HEK293 (cell line): ENCODE measurements at regions not wholly inside any gene's neighbourhood (a gene's known extent, or its start where the extent isn't known, plus 50 kb on each side); places are given as distances from the start of the nearest gene placed in this dataset.
A peak's percentile ranks its signal among the peaks of the same experiment; 100 is the strongest.

Experiments used
- HOXA7 ChIP-seq: sonication (generic); formaldehyde crosslinking; IDR thresholded peaks from 2 replicates; pipeline ENCODE4 v1.8.1; 2022; ENCODE audit warnings: missing genetic modification reagents, borderline replicate concordance
- IKZF3 ChIP-seq: fragments of 450-650 bp; IDR thresholded peaks from 2 replicates; pipeline ENCODE4 v1.5.0; 2018; ENCODE audit warnings: missing biosample characterization, mild to moderate bottlenecking, missing genetic modification characterization, moderate library complexity
- KLF7 ChIP-seq: fragments of 450-650 bp; formaldehyde crosslinking; IDR thresholded peaks from 2 replicates; pipeline ENCODE4 v1.5.1; 2016; ENCODE audit warnings: missing biosample characterization, missing genetic modification characterization, borderline replicate concordance
- KLF9 ChIP-seq: fragments of 450-650 bp; formaldehyde crosslinking; IDR thresholded peaks from 2 replicates; pipeline ENCODE4 v1.5.1; 2016; ENCODE audit warnings: missing biosample characterization, missing genetic modification characterization, low read depth
- MEIS1 ChIP-seq: sonication (generic); formaldehyde crosslinking; IDR thresholded peaks from 2 replicates; pipeline ENCODE4 v1.8.1; 2022; ENCODE audit warnings: missing genetic modification reagents, mild to moderate bottlenecking, borderline replicate concordance
- REPIN1 ChIP-seq: fragments of 450-650 bp; formaldehyde crosslinking; IDR thresholded peaks from 2 replicates; pipeline ENCODE4 v1.5.1; 2017; ENCODE audit warnings: missing biosample characterization, missing genetic modification characterization, low read depth
- SCRT2 ChIP-seq: fragments of 450-650 bp; formaldehyde crosslinking; IDR thresholded peaks from 2 replicates; pipeline ENCODE4 v1.5.1; 2016; ENCODE audit warnings: missing biosample characterization, missing genetic modification characterization
- SP7 ChIP-seq: fragments of 450-650 bp; formaldehyde crosslinking; IDR thresholded peaks from 2 replicates; pipeline ENCODE4 v1.5.1; 2016; ENCODE audit warnings: missing biosample characterization, missing genetic modification characterization
- YY2 ChIP-seq: fragments of 450-650 bp; formaldehyde crosslinking; IDR thresholded peaks from 2 replicates; pipeline ENCODE4 v1.5.1; 2016; ENCODE audit warnings: missing biosample characterization, missing genetic modification characterization
- ZBTB21 ChIP-seq: fragments of 450-650 bp; formaldehyde crosslinking; IDR thresholded peaks from 2 replicates; pipeline ENCODE4 v1.5.1; 2017; ENCODE audit warnings: missing biosample characterization, missing genetic modification characterization
- ZBTB8A ChIP-seq: fragments of 450-650 bp; formaldehyde crosslinking; IDR thresholded peaks from 2 replicates; pipeline ENCODE4 v1.5.1; 2016; ENCODE audit warnings: missing biosample characterization, missing genetic modification characterization
- ZNF114 ChIP-seq: fragments of 450-650 bp; formaldehyde crosslinking; IDR thresholded peaks from 2 replicates; pipeline ENCODE4 v1.5.0; 2017; ENCODE audit warnings: missing biosample characterization, missing genetic modification characterization
- ZNF121 ChIP-seq: fragments of 450-650 bp; formaldehyde crosslinking; IDR thresholded peaks from 2 replicates; pipeline ENCODE4 v1.5.1; 2016; ENCODE audit warnings: missing biosample characterization, missing genetic modification characterization
- ZNF2 ChIP-seq: fragments of 450-650 bp; formaldehyde crosslinking; IDR thresholded peaks from 2 replicates; pipeline ENCODE4 v1.5.1; 2016; ENCODE audit warnings: missing biosample characterization, missing genetic modification characterization
- ZNF23 ChIP-seq: fragments of 450-650 bp; formaldehyde crosslinking; IDR thresholded peaks from 2 replicates; pipeline ENCODE4 v1.5.1; 2016; ENCODE audit warnings: missing biosample characterization, missing genetic modification characterization, borderline replicate concordance
- ZNF292 ChIP-seq: fragments of 450-650 bp; formaldehyde crosslinking; IDR thresholded peaks from 2 replicates; pipeline ENCODE4 v1.5.1; 2016; ENCODE audit warnings: low read depth, missing biosample characterization, missing genetic modification characterization, borderline replicate concordance
- ZNF311 ChIP-seq: fragments of 450-650 bp; formaldehyde crosslinking; IDR thresholded peaks from 2 replicates; pipeline ENCODE4 v1.5.1; 2017; ENCODE audit warnings: missing biosample characterization, missing genetic modification characterization, borderline replicate concordance
- ZNF366 ChIP-seq: fragments of 450-650 bp; formaldehyde crosslinking; conservative IDR thresholded peaks from 2 replicates; pipeline ENCODE4 v1.5.1; 2016; ENCODE audit warnings: missing biosample characterization, missing genetic modification characterization
- ZNF548 ChIP-seq: fragments of 450-650 bp; formaldehyde crosslinking; IDR thresholded peaks from 2 replicates; pipeline ENCODE4 v1.5.1; 2016; ENCODE audit warnings: missing biosample characterization, missing genetic modification characterization
- ZNF549 ChIP-seq: fragments of 450-650 bp; IDR thresholded peaks from 2 replicates; pipeline ENCODE4 v1.5.1; 2018; ENCODE audit warnings: missing biosample characterization, missing genetic modification characterization, mild to moderate bottlenecking, inconsistent platforms, moderate library complexity
- ZNF558 ChIP-seq: fragments of 450-650 bp; formaldehyde crosslinking; IDR thresholded peaks from 2 replicates; pipeline ENCODE4 v1.5.1; 2016; ENCODE audit warnings: missing biosample characterization, missing genetic modification characterization
- ZNF560 ChIP-seq: fragments of 450-650 bp; formaldehyde crosslinking; IDR thresholded peaks from 2 replicates; pipeline ENCODE4 v1.5.1; 2017; ENCODE audit warnings: missing biosample characterization, missing genetic modification characterization, borderline replicate concordance
- ZNF571 ChIP-seq: fragments of 450-650 bp; formaldehyde crosslinking; IDR thresholded peaks from 2 replicates; pipeline ENCODE4 v1.5.0; 2017; ENCODE audit warnings: missing biosample characterization, missing genetic modification characterization
- ZNF707 ChIP-seq: fragments of 450-650 bp; formaldehyde crosslinking; IDR thresholded peaks from 2 replicates; pipeline ENCODE4 v1.5.1; 2016; ENCODE audit warnings: missing biosample characterization, missing genetic modification characterization
- ZNF768 ChIP-seq: fragments of 450-650 bp; formaldehyde crosslinking; IDR thresholded peaks from 2 replicates; pipeline ENCODE4 v1.5.1; 2018; ENCODE audit warnings: missing biosample characterization, mild to moderate bottlenecking, missing genetic modification characterization
- ZNF785 ChIP-seq: fragments of 450-650 bp; formaldehyde crosslinking; IDR thresholded peaks from 2 replicates; pipeline ENCODE4 v1.5.1; 2016; ENCODE audit warnings: missing biosample characterization, missing genetic modification characterization
- ZNF830 ChIP-seq: fragments of 450-650 bp; IDR thresholded peaks from 2 replicates; pipeline ENCODE4 v1.5.0; 2018; ENCODE audit warnings: missing biosample characterization, missing genetic modification characterization, low read depth, mild to moderate bottlenecking, moderate library complexity
- ZSCAN30 ChIP-seq: fragments of 450-650 bp; IDR thresholded peaks from 2 replicates; pipeline ENCODE4 v1.5.1; 2018; ENCODE audit warnings: missing biosample characterization, mild to moderate bottlenecking, missing genetic modification characterization, moderate library complexity
- TF ChIP-seq, protein P1 (sequence below): fragments of 450-650 bp; formaldehyde crosslinking; IDR thresholded peaks from 2 replicates; pipeline ENCODE4 v1.5.1; 2016; ENCODE audit warnings: missing biosample characterization, missing genetic modification characterization
- TF ChIP-seq, protein P2 (sequence below): fragments of 450-650 bp; formaldehyde crosslinking; IDR thresholded peaks from 2 replicates; pipeline ENCODE4 v1.5.1; 2017; ENCODE audit warnings: missing biosample characterization, missing genetic modification characterization
- TF ChIP-seq, protein P3 (sequence below): fragments of 450-650 bp; formaldehyde crosslinking; IDR thresholded peaks from 2 replicates; pipeline ENCODE4 v1.5.1; 2016; ENCODE audit warnings: missing biosample characterization, missing genetic modification characterization
- TF ChIP-seq, protein P4 (sequence below): fragments of 450-650 bp; formaldehyde crosslinking; IDR thresholded peaks from 2 replicates; pipeline ENCODE4 v1.5.1; 2016; ENCODE audit warnings: missing biosample characterization, missing genetic modification characterization

DNA sequence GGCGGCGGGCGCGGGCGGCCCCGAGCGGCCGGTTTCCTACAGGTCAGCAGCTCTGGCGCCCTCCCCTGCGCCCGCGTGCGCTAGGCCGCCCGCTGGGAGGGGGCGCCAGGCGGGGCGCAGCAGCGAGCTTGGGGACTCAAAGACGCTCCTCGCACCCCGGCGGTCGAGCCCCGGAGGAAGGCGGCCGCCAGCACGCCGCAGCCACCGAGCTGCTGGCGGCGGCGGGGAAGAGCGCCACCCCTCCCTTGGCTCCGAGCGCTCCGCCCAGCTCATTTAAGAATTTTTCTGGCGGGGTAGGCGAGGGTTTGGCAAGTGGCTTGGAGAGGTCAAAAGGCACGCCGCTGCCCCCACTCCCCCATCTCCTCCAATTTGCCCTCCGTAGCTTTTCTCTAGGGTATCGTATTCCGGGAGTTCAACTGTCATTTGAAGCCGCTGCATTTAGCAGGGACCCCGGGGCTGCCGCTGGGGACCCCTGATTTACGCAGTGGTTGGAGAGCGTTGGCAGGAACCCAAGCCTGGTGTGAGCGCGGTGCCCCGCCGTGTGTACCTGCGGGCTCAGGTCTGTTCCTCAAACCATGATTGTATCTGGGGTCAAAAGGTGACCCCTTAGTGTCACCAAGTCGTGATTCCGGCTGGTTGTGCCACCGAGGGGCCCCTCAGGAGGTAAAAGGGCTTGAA lies 59.5 kb upstream of the GSE1 start (continued):
- TF ChIP-seq ZNF707 (tag by site-specific recombination) (no peak), ZBTB8A (no peak), REPIN1 (tag by site-specific recombination) (no peak), ZNF292 (tag by site-specific recombination) (no peak), KLF7 (tag by site-specific recombination) (no peak), MEIS1 (CRISPR knock-in tag) (no peak), HOXA7 (CRISPR knock-in tag) (no peak), ZNF560 (tag by site-specific recombination) (no peak), SP7 (tag by site-specific recombination) (no peak; the same call in 1 of the 2 replicates), SCRT2 (tag by site-specific recombination) (no peak), ZNF23 (tag by site-specific recombination) (no peak), ZNF121 (tag by site-specific recombination) (no peak), ZBTB21 (tag by site-specific recombination) (no peak), ZNF2 (no peak), ZNF548 (tag by site-specific recombination) (no peak), ZNF549 (tag by site-specific recombination) (no peak), ZNF366 (tag by site-specific recombination) (no peak), ZNF785 (no peak), KLF9 (no peak), ZNF830 (tag by site-specific recombination) (no peak), ZSCAN30 (tag by site-specific recombination) (peak; percentile 18; the same call in 1 of the 2 replicates), ZNF114 (tag by site-specific recombination) (no peak), IKZF3 (tag by site-specific recombination) (no peak), ZNF311 (tag by site-specific recombination) (no peak), YY2 (tag by site-specific recombination) (no peak), ZNF558 (tag by site-specific recombination) (no peak), ZNF571 (tag by site-specific recombination) (no peak), ZNF768 (tag by site-specific recombination) (no peak)
- TF ChIP-seq, protein P1, sequence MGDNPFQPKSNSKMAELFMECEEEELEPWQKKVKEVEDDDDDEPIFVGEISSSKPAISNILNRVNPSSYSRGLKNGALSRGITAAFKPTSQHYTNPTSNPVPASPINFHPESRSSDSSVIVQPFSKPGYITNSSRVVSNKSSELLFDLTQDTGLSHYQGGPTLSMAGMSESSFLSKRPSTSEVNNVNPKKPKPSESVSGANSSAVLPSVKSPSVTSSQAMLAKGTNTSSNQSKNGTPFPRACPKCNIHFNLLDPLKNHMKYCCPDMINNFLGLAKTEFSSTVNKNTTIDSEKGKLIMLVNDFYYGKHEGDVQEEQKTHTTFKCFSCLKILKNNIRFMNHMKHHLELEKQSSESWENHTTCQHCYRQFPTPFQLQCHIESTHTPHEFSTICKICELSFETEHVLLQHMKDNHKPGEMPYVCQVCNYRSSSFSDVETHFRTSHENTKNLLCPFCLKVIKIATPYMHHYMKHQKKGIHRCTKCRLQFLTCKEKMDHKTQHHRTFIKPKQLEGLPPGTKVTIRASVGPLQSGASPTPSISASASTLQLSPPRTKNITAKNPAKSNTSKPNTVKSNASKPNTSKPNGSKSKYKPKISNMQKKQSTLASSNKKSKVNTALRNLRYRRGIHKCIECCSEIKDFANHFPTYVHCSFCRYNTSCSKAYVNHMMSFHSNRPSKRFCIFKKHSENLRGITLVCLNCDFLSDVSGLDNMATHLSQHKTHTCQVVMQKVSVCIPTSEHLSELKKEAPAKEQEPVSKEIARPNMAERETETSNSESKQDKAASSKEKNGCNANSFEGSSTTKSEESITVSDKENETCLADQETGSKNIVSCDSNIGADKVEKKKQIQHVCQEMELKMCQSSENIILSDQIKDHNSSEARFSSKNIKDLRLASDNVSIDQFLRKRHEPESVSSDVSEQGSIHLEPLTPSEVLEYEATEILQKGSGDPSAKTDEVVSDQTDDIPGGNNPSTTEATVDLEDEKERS: no peak
- TF ChIP-seq, protein P2, sequence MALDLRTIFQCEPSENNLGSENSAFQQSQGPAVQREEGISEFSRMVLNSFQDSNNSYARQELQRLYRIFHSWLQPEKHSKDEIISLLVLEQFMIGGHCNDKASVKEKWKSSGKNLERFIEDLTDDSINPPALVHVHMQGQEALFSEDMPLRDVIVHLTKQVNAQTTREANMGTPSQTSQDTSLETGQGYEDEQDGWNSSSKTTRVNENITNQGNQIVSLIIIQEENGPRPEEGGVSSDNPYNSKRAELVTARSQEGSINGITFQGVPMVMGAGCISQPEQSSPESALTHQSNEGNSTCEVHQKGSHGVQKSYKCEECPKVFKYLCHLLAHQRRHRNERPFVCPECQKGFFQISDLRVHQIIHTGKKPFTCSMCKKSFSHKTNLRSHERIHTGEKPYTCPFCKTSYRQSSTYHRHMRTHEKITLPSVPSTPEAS (tag by site-specific recombination): no peak
- TF ChIP-seq, protein P3, sequence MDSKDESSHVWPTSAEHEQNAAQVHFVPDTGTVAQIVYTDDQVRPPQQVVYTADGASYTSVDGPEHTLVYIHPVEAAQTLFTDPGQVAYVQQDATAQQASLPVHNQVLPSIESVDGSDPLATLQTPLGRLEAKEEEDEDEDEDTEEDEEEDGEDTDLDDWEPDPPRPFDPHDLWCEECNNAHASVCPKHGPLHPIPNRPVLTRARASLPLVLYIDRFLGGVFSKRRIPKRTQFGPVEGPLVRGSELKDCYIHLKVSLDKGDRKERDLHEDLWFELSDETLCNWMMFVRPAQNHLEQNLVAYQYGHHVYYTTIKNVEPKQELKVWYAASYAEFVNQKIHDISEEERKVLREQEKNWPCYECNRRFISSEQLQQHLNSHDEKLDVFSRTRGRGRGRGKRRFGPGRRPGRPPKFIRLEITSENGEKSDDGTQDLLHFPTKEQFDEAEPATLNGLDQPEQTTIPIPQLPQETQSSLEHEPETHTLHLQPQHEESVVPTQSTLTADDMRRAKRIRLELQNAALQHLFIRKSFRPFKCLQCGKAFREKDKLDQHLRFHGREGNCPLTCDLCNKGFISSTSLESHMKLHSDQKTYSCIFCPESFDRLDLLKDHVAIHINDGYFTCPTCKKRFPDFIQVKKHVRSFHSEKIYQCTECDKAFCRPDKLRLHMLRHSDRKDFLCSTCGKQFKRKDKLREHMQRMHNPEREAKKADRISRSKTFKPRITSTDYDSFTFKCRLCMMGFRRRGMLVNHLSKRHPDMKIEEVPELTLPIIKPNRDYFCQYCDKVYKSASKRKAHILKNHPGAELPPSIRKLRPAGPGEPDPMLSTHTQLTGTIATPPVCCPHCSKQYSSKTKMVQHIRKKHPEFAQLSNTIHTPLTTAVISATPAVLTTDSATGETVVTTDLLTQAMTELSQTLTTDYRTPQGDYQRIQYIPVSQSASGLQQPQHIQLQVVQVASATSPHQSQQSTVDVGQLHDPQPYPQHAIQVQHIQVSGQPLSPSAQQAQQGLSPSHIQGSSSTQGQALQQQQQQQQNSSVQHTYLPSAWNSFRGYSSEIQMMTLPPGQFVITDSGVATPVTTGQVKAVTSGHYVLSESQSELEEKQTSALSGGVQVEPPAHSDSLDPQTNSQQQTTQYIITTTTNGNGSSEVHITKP (tag by site-specific recombination): peak; percentile 99
- TF ChIP-seq, protein P4, sequence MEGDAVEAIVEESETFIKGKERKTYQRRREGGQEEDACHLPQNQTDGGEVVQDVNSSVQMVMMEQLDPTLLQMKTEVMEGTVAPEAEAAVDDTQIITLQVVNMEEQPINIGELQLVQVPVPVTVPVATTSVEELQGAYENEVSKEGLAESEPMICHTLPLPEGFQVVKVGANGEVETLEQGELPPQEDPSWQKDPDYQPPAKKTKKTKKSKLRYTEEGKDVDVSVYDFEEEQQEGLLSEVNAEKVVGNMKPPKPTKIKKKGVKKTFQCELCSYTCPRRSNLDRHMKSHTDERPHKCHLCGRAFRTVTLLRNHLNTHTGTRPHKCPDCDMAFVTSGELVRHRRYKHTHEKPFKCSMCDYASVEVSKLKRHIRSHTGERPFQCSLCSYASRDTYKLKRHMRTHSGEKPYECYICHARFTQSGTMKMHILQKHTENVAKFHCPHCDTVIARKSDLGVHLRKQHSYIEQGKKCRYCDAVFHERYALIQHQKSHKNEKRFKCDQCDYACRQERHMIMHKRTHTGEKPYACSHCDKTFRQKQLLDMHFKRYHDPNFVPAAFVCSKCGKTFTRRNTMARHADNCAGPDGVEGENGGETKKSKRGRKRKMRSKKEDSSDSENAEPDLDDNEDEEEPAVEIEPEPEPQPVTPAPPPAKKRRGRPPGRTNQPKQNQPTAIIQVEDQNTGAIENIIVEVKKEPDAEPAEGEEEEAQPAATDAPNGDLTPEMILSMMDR: peak; percentile 82
